ENCODE measurements at regions not wholly inside any gene's neighbourhood (a gene's known extent, or its start where the extent isn't known, plus 50 kb on each side); places are given as distances from the start of the nearest gene placed in this dataset.
A peak's percentile ranks its signal among the peaks of the same experiment; 100 is the strongest.

DNA sequence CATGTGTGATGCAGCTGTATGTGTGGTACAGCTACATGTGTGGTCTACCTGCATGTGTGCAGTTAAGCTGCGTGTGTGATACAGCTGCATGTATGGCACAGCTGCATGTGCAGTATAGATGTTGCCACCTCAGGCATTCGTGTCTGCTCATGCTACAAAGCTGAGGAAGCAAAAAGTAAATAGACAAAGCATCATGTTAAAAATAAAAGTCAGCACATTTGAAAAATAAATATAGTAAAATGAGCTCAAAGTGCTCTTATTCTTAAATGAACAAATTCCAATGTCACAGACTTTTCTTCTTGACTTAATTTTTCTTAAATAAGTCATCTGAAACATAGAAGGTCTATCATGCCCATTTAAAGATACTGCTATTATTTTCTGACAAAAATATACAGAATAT, 519.3 kb upstream of the SOX11 start:
- Histone ChIP-seq H3K27ac (no peak overlapping the region), H3K9me3 (peaks cover 14% of the 10 kb centered on the region; the same call in 2 of the 3 replicates), H3K4me2 (no peak overlapping the region), H3K4me3 (no peak overlapping the region), H3K4me1 (no peaks in the 10 kb centered on the region)
- no peak for FAIRE-seq
- no peak for TF ChIP-seq NFE2L2 (conservative IDR thresholded peaks at IDR 0.05; ENCODE audit: low read length)
- TF ChIP-seq MAFK (IDR thresholded peaks at IDR 0.05; ENCODE audit: partially characterized antibody): peak; percentile 22
- TF ChIP-seq, protein P1, sequence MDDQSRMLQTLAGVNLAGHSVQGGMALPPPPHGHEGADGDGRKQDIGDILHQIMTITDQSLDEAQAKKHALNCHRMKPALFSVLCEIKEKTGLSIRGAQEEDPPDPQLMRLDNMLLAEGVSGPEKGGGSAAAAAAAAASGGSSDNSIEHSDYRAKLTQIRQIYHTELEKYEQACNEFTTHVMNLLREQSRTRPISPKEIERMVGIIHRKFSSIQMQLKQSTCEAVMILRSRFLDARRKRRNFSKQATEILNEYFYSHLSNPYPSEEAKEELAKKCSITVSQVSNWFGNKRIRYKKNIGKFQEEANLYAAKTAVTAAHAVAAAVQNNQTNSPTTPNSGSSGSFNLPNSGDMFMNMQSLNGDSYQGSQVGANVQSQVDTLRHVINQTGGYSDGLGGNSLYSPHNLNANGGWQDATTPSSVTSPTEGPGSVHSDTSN (IDR thresholded peaks at IDR 0.05): no peak
- TF ChIP-seq, protein P2, sequence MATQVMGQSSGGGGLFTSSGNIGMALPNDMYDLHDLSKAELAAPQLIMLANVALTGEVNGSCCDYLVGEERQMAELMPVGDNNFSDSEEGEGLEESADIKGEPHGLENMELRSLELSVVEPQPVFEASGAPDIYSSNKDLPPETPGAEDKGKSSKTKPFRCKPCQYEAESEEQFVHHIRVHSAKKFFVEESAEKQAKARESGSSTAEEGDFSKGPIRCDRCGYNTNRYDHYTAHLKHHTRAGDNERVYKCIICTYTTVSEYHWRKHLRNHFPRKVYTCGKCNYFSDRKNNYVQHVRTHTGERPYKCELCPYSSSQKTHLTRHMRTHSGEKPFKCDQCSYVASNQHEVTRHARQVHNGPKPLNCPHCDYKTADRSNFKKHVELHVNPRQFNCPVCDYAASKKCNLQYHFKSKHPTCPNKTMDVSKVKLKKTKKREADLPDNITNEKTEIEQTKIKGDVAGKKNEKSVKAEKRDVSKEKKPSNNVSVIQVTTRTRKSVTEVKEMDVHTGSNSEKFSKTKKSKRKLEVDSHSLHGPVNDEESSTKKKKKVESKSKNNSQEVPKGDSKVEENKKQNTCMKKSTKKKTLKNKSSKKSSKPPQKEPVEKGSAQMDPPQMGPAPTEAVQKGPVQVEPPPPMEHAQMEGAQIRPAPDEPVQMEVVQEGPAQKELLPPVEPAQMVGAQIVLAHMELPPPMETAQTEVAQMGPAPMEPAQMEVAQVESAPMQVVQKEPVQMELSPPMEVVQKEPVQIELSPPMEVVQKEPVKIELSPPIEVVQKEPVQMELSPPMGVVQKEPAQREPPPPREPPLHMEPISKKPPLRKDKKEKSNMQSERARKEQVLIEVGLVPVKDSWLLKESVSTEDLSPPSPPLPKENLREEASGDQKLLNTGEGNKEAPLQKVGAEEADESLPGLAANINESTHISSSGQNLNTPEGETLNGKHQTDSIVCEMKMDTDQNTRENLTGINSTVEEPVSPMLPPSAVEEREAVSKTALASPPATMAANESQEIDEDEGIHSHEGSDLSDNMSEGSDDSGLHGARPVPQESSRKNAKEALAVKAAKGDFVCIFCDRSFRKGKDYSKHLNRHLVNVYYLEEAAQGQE (IDR thresholded peaks at IDR 0.05): no peak
- no peak for TF ChIP-seq CEBPB (IDR thresholded peaks at IDR 0.05)
- ChIA-PET POLR2A (no interaction called here), CTCF (no interaction called here)
- no peak for ATAC-seq
- WGBS (ENCODE audit: missing lambda C conversion rate): 0% methylated on average over 2 of the region's 2 CpGs
- DNase-seq (ENCODE audit: low read depth in 1 of 2, low spot score in 1 of 2): no peak

DNA sequence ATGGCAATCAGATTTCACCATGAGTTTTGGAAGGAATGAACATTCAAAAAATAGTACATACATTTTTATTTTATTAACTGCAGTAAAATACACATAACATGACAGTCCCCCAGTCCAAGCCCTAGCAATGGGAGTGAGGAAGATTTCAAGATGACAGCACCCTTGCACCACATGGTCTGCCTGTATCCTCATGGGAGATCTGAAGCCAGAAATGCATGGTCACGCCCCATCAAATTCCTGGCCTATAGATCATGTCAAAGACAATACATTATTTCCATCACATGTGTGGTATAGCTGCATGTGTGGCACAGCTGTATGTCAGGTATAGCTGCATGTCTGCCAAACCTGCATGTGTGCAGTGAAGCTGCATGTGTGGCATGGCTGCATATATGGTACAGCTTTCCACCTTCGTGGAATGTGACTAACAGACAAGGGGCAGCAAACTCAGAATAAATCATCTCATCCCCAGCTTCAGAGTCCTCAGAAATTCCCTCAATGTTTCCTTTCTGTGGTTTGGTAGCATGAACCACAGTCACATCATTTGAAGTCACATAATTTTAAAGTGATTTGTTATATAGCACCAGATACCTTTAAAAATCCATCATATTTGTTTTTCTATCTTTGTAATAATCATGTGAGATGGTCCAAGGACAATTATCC, 518.2 kb upstream of the SOX11 start:
- FAIRE-seq (no peak), ATAC-seq (no peak), DNase-seq (ENCODE audit: low read depth in 1 of 2, low spot score in 1 of 2) (no peak)
- peaks cover 10% of the 10 kb centered on the region; the same call in 2 of the 3 replicates for H3K9me3 ChIP-seq
- ChIA-PET POLR2A (no interaction called here), CTCF (interaction anchor here (1.2 kb wide), 1 partner anchor 395 kb away, joined by 3 read pairs; no protein-coding TSS in a partner anchor)
- H3K4me1 ChIP-seq: no peaks in the 10 kb centered on the region
- H3K27ac ChIP-seq: no peak overlapping the region
- TF ChIP-seq USF2 (IDR thresholded peaks at IDR 0.05): no peak
- no peak for TF ChIP-seq HOXA7 (CRISPR knock-in tag; IDR thresholded peaks at IDR 0.05)
- no peak for TF ChIP-seq CEBPB (IDR thresholded peaks at IDR 0.05)
- no peak for TF ChIP-seq RCOR1 (IDR thresholded peaks at IDR 0.05; ENCODE audit: low read depth, low read length)
- no peak for TF ChIP-seq NFE2L2 (conservative IDR thresholded peaks at IDR 0.05; ENCODE audit: low read length)
- TF ChIP-seq KDM5A (IDR thresholded peaks at IDR 0.05): no peak
- no peak for TF ChIP-seq SREBF2 (IDR thresholded peaks at IDR 0.05)
- TF ChIP-seq HEYL (CRISPR knock-in tag; IDR thresholded peaks at IDR 0.05): no peak
- TF ChIP-seq, protein P3, sequence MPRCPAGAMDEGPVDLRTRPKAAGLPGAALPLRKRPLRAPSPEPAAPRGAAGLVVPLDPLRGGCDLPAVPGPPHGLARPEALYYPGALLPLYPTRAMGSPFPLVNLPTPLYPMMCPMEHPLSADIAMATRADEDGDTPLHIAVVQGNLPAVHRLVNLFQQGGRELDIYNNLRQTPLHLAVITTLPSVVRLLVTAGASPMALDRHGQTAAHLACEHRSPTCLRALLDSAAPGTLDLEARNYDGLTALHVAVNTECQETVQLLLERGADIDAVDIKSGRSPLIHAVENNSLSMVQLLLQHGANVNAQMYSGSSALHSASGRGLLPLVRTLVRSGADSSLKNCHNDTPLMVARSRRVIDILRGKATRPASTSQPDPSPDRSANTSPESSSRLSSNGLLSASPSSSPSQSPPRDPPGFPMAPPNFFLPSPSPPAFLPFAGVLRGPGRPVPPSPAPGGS (IDR thresholded peaks at IDR 0.05): no peak
- 2% methylated on average over 2 of the region's 2 CpGs for WGBS (ENCODE audit: missing lambda C conversion rate)
- H3K4me3 ChIP-seq: no peak overlapping the region
- no peak overlapping the region for H3K4me2 ChIP-seq

- POLR2A ChIA-PET: no interaction called here
- H3K4me2 ChIP-seq: no peak overlapping the region
- no peak overlapping the region for H3K4me3 ChIP-seq
- H3K9me3 ChIP-seq: peaks cover 13% of the 10 kb centered on the region; the same call in 2 of the 3 replicates
- CTCF ChIA-PET: interaction anchor here (1.2 kb wide), 1 partner anchor 397 kb away, joined by 3 read pairs; no protein-coding TSS in a partner anchor
- DNase-seq (ENCODE audit: low read depth in 1 of 2, low spot score in 1 of 2) (no peak), FAIRE-seq (no peak), ATAC-seq (no peak)
- H3K4me1 ChIP-seq: no peaks in the 10 kb centered on the region
- no peak overlapping the region for H3K27ac ChIP-seq
- no peak for TF ChIP-seq HOXB13 (CRISPR knock-in tag; IDR thresholded peaks at IDR 0.05; ENCODE audit: low read depth)
- no peak for TF ChIP-seq SREBF2 (IDR thresholded peaks at IDR 0.05)
- no peak for TF ChIP-seq KDM1A (IDR thresholded peaks at IDR 0.05; ENCODE audit: low read depth)
- TF ChIP-seq RFX5 (IDR thresholded peaks at IDR 0.05): no peak
- TF ChIP-seq E2F6 (IDR thresholded peaks at IDR 0.05; ENCODE audit: borderline replicate concordance, low read depth): no peak
- TF ChIP-seq POLR2AphosphoS2 (conservative IDR thresholded peaks at IDR 0.05; ENCODE audit: low read length): no peak
- no peak for TF ChIP-seq GATA3 (IDR thresholded peaks at IDR 0.05; ENCODE audit: borderline replicate concordance)
- TF ChIP-seq ZSCAN20 (CRISPR knock-in tag; IDR thresholded peaks at IDR 0.05): no peak
- TF ChIP-seq ZFP36 (IDR thresholded peaks at IDR 0.05; ENCODE audit: borderline replicate concordance, partially characterized antibody): no peak
- no peak for TF ChIP-seq ZC3H11A (IDR thresholded peaks at IDR 0.05)
- TF ChIP-seq HES2 (IDR thresholded peaks at IDR 0.05): no peak
- no peak for TF ChIP-seq KDM5A (IDR thresholded peaks at IDR 0.05)
- no peak for TF ChIP-seq NPAS2 (CRISPR knock-in tag; IDR thresholded peaks at IDR 0.05; ENCODE audit: borderline replicate concordance)
- no peak for TF ChIP-seq HDAC2 (IDR thresholded peaks at IDR 0.05)
- no peak for TF ChIP-seq CEBPB (IDR thresholded peaks at IDR 0.05)
- no peak for TF ChIP-seq RAD21 (conservative IDR thresholded peaks at IDR 0.05 in 1 of 2, IDR thresholded peaks at IDR 0.05 in 1 of 2)
- TF ChIP-seq, protein P3 (IDR thresholded peaks at IDR 0.05): no peak
Observed at GRCh38 chr2:5175231-5175630, 517.0 kb upstream of the SOX11 start.
